Stimulated activated CD4-positive, alpha-beta T cell treated with anti-CD3 and anti-CD28 coated beads, Interleukin-1b, Interleukin-23, amount 100 ng/mL, for 48 hours (primary cell): ENCODE measurements at regions not wholly inside any gene's neighbourhood (a gene's known extent, or its start where the extent isn't known, plus 50 kb on each side); places are given as distances from the start of the nearest gene placed in this dataset.
"Not testable (repeated sequence)": the region's sequence is repeated elsewhere in the genome, so short reads cannot be mapped to it uniquely, and the experiment has no call there.

ENCODE experiments used
- DNase-seq: peaks from one replicate; pipeline ENCODE4 v3.0.0-alpha.2; 2020

DNA sequence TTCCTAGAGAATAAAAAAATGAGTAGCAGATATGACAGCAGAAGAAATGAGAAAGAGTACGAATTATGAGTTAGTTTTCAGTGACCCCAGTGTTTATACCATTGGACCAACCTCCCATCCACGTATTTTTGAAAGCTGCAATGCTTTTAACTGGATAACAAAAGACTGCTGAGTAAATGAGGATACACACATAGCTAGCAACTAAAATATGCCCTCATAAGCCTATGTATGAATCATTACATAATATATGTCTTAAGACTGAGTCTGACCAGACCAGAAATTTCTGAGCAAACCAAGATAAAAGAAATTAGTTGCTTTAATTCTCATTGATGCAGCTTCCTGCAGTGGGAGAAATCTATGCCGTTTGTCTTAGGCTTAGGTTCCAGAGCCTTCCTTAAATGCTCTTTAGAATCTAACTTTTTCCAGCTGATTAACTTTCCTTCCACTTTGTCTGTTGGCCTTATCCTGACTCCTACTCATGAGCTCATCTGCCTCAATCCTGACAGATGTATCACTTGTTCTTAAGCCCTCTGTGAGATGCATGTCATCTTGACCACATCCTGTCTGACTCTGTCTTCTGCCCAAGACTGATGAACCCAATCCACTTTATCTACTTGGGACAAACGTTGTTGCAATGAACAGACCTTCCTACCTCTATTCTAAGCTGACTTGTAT is 301.4 kb upstream of the AADAT start:
- no peak for DNase-seq

DNA sequence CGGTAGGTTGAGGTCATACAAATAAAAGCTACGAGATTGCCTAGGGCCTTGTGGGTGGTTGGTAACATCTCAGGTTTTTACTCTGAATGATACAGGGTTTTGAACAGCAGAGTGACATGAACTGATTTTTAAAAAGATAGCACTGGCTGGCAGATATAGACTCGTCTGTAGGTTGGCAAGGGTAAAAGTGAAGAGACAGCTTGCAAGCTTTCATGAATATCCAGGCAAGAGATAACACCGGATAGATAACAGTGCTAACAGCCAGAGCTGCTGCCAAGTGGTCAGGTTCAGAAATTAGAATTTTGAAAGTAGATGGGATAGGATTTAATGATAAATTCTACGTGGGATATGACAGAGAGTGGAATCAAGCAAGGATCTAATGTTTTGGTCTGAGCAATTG is 299.7 kb upstream of the AADAT start:
- DNase-seq = no peak

DNA sequence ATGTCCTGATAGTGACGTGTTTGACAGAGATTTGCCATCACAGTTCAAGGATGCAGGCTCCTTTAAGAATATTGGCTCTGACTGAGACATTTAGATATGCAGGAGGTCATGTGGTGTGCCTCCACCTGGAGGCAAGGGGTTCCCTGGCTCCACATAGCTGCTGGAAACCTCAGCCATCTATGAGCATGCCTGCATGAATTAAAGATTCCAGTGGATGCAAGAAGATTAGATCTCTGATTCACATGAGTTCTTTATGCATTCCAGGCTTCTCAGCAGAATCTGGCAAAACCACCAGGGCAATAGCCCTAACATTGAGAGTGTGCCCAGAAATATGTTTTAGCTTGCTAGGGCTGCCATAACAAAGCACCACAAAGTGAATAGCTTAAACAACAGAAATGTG is 298.5 kb upstream of the AADAT start:
- no peak for DNase-seq

DNA sequence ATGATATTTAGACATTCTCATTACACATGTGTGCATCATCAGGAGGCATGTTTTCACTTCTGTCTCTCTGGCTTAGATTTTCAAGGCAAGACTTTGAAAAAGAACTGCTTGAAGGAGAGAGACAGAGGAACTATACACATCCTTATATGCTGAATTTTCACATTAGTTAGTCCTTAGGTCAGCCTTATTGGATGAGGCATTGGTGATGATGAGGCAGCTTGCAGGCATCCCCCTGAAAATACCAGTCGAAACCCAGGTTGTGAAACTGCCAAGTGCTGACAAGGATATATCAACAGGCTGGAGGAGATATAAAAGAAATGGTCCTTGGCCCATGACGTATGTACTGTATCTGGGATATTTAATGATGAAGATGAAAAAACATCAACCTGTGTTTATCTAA is 297.2 kb upstream of the AADAT start:
- DNase-seq = no peak

DNA sequence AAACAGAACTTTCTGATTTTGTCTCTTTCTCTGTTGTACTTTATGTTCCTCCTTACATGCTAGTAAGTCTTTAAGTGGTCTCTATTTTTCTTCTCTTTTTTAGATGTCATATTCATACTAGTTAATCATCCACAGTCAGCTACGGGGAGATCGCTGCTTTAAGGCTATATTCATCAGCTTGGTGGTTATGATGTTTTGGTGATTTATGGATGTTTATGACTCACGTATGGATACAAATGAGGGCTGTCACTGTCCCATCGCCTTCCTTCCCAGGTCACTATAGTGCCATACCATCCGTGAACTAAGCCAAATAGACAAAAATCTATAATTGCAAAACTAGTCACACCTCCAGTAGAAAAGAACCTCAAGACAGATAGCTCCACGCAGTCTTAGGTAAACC is 296.8 kb upstream of the AADAT start:
- no peak for DNase-seq

DNA sequence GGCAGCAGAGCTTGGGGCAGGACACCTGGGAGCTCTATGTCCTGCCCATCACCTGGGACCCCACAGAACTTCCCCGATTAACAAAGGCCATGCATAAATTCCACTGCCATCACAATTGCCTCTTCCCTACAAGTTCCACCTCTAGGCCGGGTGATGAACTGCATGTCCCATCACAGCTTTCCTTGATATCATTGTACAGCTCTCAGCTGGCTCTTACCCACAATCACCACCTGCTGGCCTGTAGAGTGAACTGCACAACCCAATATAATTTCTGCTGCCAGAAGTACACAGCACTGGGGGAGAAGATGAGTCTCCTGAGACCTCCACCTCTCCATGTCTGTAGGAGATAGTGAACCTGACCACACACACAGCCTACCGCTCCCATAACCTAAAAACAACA is 285.0 kb upstream of the AADAT start:
- DNase-seq = peak; percentile 2

DNA sequence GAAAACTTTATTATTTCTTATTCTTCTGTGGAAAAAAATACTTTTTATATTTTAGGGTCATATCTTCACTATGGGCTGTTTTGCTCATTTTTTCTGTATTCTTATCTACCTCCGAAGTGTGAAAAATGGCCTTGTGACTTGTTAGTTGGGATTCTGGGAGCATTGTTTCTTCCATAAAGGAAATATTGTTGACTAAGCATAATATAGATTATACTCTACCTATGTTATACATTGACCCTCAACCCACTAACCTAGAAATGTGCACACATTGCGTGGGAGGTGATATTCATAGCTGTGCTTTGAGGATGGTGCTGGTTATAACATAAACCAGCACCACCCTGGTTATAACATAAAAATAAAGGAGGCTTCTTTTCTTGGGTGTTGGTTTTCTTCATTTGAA is 259.2 kb upstream of the AADAT start:
- no peak for DNase-seq

DNA sequence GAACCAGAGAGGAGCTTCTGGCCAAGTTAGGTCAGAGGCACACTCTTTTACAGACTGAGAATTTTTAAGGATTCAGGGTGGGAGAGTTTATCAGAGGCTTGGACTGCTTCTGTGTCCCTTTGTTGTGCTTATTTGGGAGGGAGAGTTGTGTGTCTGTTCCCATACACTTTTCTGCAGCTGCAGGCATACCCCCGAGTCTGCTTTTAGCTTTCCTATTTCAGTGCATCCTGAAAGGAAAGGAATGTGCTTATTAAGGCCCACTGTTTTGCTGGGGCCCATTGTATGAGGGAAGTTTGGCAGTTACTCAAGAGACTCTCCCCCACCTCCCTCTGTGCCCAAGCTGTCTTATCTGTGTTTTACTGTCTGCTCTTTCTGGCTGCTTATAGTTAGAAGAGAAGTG is 257.4 kb upstream of the AADAT start:
- DNase-seq = not testable (repeated sequence)

DNA sequence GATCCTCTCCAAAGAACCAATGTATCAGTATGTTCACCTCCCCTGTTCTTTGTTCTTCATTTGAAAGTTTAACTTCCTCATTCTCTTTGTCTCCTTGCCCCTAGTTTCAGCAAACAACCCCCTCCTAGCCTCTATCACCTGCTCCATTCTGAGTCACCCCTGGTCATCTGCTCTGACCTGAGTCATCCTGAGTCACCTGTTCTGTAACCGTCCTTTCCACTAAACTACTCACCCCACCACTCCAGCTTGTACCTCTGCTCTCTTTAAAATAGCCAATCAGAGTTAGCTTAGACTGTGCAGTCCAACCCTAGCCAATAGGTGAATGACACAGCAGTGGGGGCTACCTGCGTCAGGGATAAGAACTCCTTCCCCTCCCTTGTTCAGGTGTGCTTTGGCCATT is 249.8 kb upstream of the AADAT start:
- no peak for DNase-seq

DNA sequence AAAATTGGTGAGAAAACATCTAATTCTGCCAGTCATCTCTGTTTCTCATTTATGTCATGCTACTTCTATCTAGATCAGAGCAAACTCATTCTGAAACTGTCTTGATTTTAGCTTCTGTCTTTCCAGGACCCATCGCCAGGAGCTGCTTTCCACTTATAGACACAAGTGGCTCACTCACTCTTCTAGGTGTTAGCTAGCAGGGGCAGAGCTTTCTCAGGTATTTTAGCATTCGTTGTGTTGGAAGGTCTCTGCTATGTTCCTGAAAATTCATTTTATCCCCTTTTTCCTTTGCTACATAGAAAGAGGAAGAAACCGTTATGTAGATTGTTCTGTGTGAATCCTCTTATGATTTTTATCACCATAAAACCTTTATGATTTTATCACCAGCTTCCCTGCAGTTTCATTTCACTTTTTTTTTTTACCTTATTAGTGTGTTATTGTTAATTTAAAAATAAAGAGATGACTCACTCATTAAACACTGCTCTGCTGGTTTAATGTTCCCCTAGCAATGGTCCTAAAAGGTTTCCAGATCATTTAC is 246.6 kb upstream of the AADAT start:
- no peak for DNase-seq

DNA sequence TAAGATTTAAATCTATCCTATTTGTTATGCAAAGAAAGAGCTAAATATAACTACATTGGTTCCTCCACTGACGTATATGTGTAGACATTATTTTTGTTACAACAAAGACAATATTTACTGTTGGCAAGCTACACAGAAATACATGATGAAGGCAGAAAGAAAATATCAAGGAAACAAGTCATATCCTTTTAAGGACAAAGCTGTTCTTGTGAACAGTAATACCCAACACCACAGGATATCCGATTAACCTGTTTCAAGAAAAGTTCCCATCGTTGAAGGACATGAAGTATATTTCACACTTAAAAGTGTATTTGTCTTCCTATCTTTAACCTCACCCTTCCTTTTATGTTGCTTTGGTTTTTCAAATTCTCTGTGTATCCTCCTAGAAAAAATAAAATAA is 235.8 kb upstream of the AADAT start:
- DNase-seq = no peak

DNA sequence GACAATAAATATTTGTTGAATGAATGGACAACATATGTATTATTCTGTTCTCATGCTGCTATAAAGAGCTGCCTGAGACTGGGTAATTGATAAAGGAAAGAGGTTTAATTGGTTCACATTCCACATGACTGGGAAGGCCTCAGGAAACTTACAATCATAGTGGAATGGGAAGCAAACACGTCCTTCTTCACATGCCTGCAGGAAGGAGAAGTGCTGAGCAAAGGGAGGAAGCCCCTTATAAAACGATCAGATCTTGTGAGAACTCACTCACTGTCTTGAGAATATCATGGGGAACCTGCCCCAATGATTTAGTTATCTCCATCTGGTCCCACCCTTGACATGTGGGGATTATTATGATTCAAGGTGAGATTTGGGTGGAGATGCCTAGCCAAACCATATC is 233.9 kb upstream of the AADAT start:
- DNase-seq = no peak

DNA sequence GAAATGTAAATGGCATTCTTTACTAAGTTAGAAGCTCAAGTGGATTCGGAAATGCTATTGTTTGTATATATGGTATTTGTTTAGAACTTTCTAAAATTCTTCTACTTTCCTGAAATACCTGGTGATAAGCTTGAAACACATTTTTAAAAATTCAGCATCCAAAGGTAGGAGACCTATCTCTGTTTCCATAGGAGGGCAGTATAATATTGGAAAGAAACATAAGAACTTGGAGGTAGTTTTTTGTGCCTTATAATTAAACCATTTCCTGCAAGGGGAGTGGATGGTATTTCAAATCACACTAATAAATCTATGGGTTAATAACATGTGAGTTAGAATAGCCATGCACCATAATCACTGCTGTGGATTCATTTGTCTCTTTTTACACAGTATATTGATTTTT is 217.4 kb upstream of the AADAT start:
- no peak for DNase-seq

DNA sequence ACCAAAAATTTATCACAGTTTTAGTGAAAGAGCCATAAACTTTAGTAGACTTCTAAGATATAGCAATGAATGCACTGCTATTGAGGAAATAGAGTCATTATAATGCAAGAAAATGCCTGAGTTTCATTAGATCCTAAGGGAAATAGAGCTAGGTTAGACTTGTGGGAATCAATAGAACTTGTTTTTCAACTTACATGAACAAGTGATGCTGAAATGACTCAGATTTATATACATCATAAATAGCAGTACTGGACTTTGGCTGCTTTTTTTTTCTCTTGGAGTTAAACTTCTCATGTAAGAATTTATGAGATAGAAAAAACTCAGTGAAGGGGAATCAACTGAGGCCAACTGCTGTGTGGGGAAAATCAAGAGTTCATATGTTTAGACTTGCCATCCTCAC is 216.5 kb upstream of the AADAT start:
- DNase-seq = no peak

DNA sequence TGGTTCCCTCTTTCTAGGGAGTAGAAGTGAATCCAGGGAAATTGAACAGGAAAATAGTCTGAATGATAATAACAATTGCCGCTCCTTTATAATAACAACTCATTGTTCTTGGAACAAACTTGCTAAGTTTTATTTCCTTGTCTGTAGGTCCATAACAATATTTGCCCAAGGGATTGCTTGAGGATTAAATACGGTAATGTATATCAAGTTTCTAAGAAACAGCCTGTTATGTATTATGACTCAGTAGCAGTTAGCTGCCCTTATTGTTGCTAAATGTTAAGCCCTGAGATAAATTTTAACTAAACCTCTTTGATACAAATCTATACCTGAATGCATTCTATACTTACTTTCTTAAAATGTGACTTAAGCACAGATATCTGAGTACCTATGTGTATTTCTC is 215.9 kb upstream of the AADAT start:
- DNase-seq = no peak

DNA sequence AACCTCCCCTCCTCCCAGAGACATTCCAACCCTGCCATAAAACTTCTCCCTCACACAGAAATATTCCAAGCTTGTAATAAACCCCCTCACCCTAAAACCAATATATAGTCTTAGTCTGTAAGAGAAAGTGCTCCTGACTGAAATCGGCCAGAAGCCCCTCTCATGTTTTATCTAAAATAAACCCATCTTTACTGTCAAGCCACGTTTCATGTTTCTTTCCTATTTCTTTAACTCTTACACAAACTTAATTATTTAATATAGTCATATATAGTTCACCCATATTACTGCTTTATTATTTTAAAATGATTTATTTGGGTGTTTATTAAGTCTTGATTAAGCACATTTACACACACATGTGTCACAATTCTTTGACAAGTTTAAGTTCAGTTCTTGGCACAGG is 191.3 kb upstream of the AADAT start:
- DNase-seq = no peak

DNA sequence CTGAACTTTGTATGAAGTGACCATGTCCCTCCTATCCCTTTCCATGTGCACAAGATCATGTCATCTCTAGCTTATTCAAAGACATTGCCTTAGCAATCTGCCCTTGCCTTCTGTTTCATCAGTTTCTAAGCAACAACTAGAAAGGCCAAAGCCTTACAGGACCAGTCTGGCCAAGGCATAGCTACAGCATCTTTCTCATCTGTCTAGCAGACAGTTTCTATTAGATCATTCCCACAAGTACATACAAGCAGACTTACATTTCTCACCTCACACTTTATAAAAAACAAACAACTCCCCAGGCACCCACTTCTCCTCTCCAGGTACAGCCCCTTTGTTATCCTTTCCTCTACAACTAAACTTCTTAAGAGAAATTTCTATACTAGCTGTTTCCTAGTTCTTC is 188.7 kb upstream of the AADAT start:
- no peak for DNase-seq

DNA sequence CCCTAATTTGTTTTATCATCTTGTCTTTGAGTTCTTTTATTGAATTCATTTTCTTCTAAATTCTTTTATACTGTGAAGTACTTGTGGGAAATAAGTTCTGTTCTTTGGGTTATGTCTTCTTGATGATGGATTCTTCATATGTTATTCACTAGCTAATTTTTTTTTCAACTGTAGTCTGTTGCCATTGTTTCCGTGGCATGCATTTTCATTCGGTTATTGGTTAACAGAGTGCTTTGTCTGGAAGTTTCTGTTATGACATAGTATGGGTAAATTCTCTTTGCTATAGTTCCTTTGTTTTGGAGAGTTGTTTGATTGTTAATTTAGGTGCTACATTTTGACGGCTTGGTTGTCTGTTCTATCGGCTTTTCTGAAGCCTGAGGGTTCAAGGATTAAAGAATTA is 184.9 kb upstream of the AADAT start:
- no peak for DNase-seq

DNA sequence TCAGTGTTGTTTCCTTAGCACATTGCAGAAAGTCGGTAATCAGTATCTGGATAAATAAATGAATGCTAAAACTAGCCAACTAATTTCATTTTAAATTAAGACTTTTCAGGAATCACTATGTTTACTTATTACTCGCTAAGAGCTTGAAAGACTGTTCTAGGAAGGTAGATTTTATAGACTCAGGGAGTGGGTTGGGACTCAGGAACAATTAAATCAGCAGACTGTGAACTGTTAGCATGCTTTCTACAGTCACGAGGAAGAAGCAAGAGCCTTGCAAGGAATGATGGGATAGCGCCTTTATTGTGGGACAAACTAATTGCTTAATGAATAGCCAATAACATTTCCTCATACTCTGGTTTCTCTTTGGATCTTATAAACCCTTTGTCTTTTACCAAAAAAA is 183.2 kb upstream of the AADAT start:
- no peak for DNase-seq

DNA sequence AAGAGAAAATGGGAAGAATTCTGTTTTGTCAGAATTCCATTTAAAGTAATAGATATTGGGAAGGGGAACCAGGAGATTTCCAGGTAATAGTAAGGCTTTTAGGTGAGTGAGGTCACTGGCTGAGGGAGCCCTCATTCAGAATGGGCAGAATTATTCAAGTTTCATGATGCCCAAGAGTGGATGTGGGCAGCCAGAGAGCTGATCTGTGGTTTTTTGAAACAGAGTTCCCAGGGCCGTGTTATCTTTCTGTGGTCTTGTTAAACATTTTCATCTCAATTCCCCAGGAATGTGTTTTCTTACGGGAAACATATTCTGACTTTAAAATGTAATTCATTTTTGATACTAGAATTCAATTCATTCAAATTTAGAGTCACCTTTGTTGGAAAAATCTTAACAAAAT is 182.0 kb upstream of the AADAT start:
- no peak for DNase-seq

DNA sequence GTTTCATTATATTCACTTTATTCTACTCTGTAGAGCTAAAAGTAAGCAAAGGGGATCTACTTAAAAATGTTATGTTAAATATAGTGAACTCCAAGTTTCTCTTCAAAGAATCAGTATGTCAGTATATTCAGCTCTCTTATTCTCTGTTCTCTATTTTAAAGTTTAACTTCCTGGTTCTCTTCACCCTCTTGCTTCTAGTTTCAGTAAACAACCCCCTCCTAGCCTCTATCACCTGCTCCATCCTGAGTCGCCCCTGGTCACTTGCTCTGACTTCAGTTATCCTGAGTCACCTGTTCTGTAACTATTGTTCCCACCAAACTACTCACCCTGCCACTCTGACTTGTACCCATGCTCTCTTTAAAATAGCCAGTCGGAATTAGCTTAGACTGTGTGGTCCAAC is 180.9 kb upstream of the AADAT start:
- no peak for DNase-seq

DNA sequence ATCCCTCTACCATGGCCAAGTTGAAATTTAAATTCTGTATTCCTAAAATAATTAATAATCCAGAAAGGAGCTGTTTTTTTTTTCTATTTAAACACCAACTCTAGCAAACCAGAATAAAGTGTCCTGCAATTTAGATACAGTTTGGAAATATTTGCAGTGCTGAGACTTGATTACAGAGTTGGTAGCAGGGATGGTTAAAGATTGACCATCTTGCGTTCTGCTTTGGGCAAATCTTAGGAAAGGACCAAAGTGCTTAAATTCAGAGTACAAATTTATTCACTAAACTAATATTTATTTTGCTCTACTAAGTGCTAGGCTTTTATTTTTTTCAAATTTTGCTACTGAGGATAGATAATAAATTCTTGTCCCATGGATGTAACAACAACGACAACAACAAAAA is 180.2 kb upstream of the AADAT start:
- no peak for DNase-seq

DNA sequence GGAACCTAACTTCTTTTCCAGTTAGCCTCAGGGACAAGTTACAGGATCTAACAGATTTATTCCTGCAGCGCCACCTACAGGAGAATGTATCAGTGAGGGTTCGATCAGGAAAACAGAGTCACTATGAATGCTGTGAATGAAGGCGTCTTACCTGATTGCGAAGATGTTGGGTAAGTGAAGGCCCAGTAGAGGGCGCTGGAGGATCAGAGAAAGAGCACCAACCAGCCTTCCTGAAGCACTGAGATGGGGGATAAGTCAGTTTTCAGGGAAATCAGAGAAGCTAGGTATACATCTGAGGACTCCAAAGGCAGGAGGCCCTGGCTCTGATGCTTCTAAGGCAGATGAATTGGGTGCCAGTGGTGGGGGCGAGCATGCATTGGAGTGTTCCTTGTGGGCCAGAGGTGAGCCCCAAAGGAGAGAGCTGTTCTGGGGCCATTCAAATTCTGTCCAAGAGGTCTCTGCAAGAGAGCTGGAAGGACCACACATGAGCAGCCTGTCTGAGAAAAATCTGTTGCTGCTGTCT is 169.9 kb upstream of the AADAT start:
- DNase-seq = peak; percentile 40

DNA sequence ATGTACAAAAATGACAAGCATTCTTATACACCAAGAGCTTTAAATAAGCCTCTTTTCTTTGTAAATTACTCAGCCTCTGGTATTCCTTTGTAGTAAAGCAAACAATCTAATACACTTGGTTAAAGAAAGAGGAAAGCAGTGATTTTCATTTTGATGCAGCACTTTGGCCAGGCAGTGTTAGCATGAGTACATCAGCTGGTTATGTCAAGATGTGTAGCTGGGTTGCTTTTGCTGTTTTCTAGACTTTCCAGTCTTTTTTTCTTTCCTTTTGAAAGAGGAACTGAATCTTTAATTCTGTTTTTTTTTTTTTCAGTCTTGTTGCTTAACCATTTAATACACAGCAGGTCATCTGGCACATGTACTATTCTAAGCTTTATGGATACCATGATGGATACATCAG is 167.1 kb upstream of the AADAT start:
- DNase-seq = no peak

DNA sequence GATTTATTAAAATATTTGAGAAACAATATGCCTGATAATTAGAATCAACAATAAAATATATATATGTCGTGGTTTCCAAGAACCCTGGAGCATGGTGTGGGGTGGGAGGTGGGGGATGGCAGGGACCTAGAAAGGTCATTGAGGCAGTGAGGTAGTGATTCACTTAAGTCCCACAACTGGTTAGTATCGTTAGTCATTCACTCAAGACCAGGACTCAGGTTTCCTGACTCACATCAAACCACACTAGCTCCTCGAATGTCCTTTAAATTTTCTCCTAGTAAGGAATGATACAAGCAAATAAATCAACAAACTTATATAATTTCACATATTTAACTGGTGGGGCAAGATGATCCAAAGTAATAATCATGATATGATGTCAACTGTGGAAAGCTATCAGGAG is 158.8 kb upstream of the AADAT start:
- no peak for DNase-seq
